HEK293 (cell line): ENCODE measurements at regions not wholly inside any gene's neighbourhood (a gene's known extent, or its start where the extent isn't known, plus 50 kb on each side); places are given as distances from the start of the nearest gene placed in this dataset.

ENCODE experiments used
- CTCF ChIP-seq: fragments of 450-650 bp; formaldehyde crosslinking; IDR thresholded peaks from 2 replicates; pipeline ENCODE4 v1.5.1; 2016; ENCODE audit warnings: missing biosample characterization, missing genetic modification characterization
- HOXA7 ChIP-seq: sonication (generic); formaldehyde crosslinking; IDR thresholded peaks from 2 replicates; pipeline ENCODE4 v1.8.1; 2022; ENCODE audit warnings: missing genetic modification reagents, borderline replicate concordance
- KLF16 ChIP-seq: fragments of 450-650 bp; formaldehyde crosslinking; IDR thresholded peaks from 2 replicates; pipeline ENCODE4 v1.5.1; 2017; ENCODE audit warnings: missing biosample characterization, missing genetic modification characterization
- YY1 ChIP-seq: fragments of 450-650 bp; formaldehyde crosslinking; IDR thresholded peaks from 2 replicates; pipeline ENCODE4 v1.5.1; 2018; ENCODE audit warnings: missing biosample characterization, missing genetic modification characterization
- ZBTB11 ChIP-seq: fragments of 450-650 bp; formaldehyde crosslinking; conservative IDR thresholded peaks from 2 replicates; pipeline ENCODE4 v1.5.1; 2016; ENCODE audit warnings: low read depth, missing biosample characterization, missing genetic modification characterization
- ZNF23 ChIP-seq: fragments of 450-650 bp; formaldehyde crosslinking; IDR thresholded peaks from 2 replicates; pipeline ENCODE4 v1.5.1; 2016; ENCODE audit warnings: missing biosample characterization, missing genetic modification characterization, borderline replicate concordance
- ZNF747 ChIP-seq: fragments of 450-650 bp; formaldehyde crosslinking; IDR thresholded peaks from 2 replicates; pipeline ENCODE4 v1.5.1; 2016; ENCODE audit warnings: missing biosample characterization, missing genetic modification characterization
- ZNF76 ChIP-seq: fragments of 450-650 bp; formaldehyde crosslinking; IDR thresholded peaks from 2 replicates; pipeline ENCODE4; 2016; ENCODE audit warnings: low read depth, missing biosample characterization, missing genetic modification characterization, borderline replicate concordance
- TF ChIP-seq, protein P1 (sequence below): sonication (generic); formaldehyde crosslinking; IDR thresholded peaks from 2 replicates; pipeline ENCODE4 v1.8.1; 2022; ENCODE audit warnings: mild to moderate bottlenecking, moderate library complexity, missing genetic modification reagents

GRCh38 chr13:62333466-62333865 lies 917.8 kb upstream of the PCDH20 start:
- TF ChIP-seq CTCF (no peak), HOXA7 (CRISPR knock-in tag) (no peak), ZBTB11 (tag by site-specific recombination) (no peak), ZNF747 (tag by site-specific recombination) (no peak), KLF16 (tag by site-specific recombination) (no peak), ZNF76 (tag by site-specific recombination) (no peak), ZNF23 (tag by site-specific recombination) (no peak), YY1 (tag by site-specific recombination) (no peak)
- TF ChIP-seq, protein P1, sequence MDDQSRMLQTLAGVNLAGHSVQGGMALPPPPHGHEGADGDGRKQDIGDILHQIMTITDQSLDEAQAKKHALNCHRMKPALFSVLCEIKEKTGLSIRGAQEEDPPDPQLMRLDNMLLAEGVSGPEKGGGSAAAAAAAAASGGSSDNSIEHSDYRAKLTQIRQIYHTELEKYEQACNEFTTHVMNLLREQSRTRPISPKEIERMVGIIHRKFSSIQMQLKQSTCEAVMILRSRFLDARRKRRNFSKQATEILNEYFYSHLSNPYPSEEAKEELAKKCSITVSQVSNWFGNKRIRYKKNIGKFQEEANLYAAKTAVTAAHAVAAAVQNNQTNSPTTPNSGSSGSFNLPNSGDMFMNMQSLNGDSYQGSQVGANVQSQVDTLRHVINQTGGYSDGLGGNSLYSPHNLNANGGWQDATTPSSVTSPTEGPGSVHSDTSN: no peak
